Epidermal melanocyte (primary cell): ENCODE measurements at regions not wholly inside any gene's neighbourhood (a gene's known extent, or its start where the extent isn't known, plus 50 kb on each side); places are given as distances from the start of the nearest gene placed in this dataset.

ENCODE experiments used
- DNase-seq: peaks from one replicate; pipeline ENCODE4 v3.0.0; 2011; ENCODE audit warnings: low spot score; ENCODE audit not compliant: insufficient read length

- no peak for DNase-seq
These were observed 73.9 kb upstream of the FSTL5 start for GRCh38 chr4:162237676-162238075.

GRCh38 chr4:162234595-162234994 is 70.8 kb upstream of the FSTL5 start:
- DNase-seq, result no peak

- DNase-seq, result no peak
These were observed 68.5 kb upstream of the FSTL5 start for GRCh38 chr4:162232349-162232748.

GRCh38 chr4:162229670-162230069 is 65.9 kb upstream of the FSTL5 start:
- no peak for DNase-seq

- no peak for DNase-seq
These were observed 57.3 kb upstream of the FSTL5 start for GRCh38 chr4:162221148-162221547.
